GM12864 (cell line): ENCODE measurements at regions not wholly inside any gene's neighbourhood (a gene's known extent, or its start where the extent isn't known, plus 50 kb on each side); places are given as distances from the start of the nearest gene placed in this dataset.

Experiments used
- DNase-seq: peaks from one replicate; pipeline ENCODE4 v3.0.0-alpha.2; 2011; ENCODE audit warnings: low read depth
- H3K4me3 ChIP-seq: 2 replicates; pipeline ENCODE4 v1.5.1; 2011; ENCODE audit warnings: mild to moderate bottlenecking, low read depth, low read length, control low read depth
- TF ChIP-seq, protein P1 (sequence below): IDR thresholded peaks from 2 replicates; pipeline ENCODE4 v1.5.1; 2011; ENCODE audit warnings: low read depth, mild to moderate bottlenecking, moderate library complexity, low read length, control low read depth, inconsistent platforms; ENCODE audit errors: missing control alignments

DNA sequence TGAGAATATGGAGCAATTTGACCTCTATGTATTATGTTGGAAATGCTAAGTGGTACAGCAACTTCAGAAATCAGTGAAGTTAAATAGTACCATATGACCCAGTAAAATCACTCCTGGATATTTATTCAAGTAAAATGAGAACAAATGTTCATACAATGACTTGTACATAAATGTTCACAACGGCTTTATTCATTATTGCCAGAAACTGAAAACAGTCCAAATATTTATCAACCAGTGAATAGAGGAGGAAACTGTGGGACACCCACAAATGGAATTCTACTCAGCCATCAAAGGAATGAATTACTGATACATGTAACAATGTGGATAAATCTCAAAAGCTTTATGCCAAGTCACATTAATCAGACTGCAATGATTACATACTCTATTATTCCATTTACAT is 416.3 kb downstream of the AASDHPPT start:
- no peak for DNase-seq
- TF ChIP-seq, protein P1, sequence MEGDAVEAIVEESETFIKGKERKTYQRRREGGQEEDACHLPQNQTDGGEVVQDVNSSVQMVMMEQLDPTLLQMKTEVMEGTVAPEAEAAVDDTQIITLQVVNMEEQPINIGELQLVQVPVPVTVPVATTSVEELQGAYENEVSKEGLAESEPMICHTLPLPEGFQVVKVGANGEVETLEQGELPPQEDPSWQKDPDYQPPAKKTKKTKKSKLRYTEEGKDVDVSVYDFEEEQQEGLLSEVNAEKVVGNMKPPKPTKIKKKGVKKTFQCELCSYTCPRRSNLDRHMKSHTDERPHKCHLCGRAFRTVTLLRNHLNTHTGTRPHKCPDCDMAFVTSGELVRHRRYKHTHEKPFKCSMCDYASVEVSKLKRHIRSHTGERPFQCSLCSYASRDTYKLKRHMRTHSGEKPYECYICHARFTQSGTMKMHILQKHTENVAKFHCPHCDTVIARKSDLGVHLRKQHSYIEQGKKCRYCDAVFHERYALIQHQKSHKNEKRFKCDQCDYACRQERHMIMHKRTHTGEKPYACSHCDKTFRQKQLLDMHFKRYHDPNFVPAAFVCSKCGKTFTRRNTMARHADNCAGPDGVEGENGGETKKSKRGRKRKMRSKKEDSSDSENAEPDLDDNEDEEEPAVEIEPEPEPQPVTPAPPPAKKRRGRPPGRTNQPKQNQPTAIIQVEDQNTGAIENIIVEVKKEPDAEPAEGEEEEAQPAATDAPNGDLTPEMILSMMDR, result no peak
- H3K4me3 ChIP-seq, result no peak overlapping the region

DNA sequence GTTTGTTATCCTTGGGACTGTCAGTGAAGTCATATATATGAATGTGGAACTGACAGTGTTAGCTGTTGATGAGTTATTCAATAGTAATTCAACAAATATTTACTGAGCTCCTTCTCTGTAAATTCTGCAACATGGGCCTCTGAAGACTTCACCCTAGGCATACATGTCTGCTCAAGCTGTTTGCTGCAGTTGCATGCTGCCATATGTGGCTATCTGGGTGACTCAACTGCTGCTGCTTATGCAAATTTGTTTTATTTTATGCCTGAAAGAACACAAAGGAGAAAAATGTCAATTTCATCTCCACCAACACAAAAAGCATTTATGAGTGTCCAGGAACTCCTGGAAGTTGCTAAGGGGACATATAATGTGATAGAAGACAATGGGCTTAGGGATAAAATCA is 417.6 kb downstream of the AASDHPPT start:
- DNase-seq, result no peak
- TF ChIP-seq, protein P1, result no peak
- H3K4me3 ChIP-seq, result no peak overlapping the region

DNA sequence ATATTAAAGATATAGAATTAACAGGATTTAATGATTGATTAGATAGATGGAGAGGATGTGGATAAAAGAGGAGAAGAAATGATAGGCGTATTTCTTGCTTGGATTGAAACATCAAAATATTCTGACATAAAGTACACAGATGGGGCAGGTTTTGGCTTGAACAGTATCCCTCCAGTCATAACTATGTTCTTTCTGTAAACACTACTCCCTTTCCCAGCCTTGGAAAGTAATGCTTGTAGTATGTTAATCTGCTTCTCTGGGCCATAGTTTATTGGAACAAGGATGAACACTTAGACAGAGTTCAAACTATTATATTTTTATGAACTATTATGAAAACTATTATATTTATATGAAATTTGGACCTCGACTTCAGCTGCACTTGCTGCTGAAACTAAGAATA is 419.2 kb downstream of the AASDHPPT start:
- TF ChIP-seq, protein P1, result no peak
- H3K4me3 ChIP-seq, result no peak overlapping the region
- no peak for DNase-seq

GRCh38 chr11:106497321-106497720 is 419.9 kb downstream of the AASDHPPT start:
- DNase-seq, result no peak
- no peak overlapping the region for H3K4me3 ChIP-seq
- TF ChIP-seq, protein P1, result no peak

DNA sequence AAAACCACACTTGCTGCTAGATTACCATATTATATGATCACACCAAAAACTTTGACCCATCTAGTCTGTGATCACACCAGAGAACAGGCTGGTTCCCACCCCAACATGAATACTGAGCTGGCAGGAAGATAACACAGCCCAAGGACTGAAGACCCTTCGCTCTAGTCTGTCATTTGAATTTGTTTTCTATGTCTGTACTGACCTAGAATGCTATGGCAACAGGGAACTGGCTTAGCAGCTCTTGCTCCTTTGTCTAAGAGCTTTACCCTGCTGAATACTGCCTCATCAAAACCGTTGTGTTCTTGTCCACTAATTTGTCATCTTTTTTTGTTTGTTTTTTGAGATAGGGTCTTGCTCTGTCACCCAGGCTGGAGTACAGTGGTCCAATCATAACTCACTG is 420.4 kb downstream of the AASDHPPT start:
- DNase-seq, result no peak
- TF ChIP-seq, protein P1, result no peak
- H3K4me3 ChIP-seq, result no peak overlapping the region

- H3K4me3 ChIP-seq, result no peak overlapping the region
- DNase-seq, result no peak
- TF ChIP-seq, protein P1, result no peak
Measured at GRCh38 chr11:106503901-106504300, 426.4 kb downstream of the AASDHPPT start.

DNA sequence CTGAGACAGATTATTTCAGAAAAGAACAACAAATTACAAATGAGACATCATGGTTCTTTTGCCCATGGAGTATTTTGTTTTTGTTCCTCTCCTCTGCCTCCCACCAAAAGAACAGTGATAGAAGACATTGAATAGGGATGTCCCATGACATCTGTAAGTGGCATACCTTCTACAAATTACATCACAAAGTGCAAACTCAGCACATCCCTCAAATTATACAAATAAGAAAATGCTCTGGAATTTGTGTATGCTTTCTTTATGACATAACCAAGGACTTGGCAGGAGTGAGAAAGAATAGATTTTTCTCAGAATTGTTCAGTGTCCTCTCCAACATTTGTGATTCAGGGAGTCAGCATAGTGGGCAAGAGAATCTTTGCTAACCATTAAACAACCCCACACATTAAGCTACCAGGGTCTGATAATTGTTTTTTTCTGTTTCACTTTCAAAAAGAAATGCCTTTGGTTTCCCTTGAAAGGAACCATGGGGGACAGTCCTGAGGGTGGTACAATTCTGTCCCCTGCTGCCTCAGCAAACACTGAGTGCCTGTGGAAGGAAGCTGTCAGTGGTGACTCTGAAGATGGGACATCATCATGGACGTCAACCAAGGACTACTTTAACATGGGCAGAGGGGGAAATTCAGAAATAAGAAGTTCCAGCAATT is 430.3 kb downstream of the AASDHPPT start:
- TF ChIP-seq, protein P1, result no peak
- no peak for DNase-seq
- no peak overlapping the region for H3K4me3 ChIP-seq
